HG03066 (cell line): ENCODE measurements at regions not wholly inside any gene's neighbourhood (a gene's known extent, or its start where the extent isn't known, plus 50 kb on each side); places are given as distances from the start of the nearest gene placed in this dataset.

Experiments
- ATAC-seq: cut with Tn5 transposase; IDR thresholded peaks from one replicate; pipeline ENCODE4 v1.9.1; 2021; ENCODE audit warnings: low read depth; ENCODE audit not compliant: unreplicated experiment

GRCh38 chr14:65277027-65277426 is 135.5 kb upstream of the FUT8 start:
- no peak for ATAC-seq

GRCh38 chr14:65277580-65278270 is 134.8 kb upstream of the FUT8 start:
- ATAC-seq, result no peak

GRCh38 chr14:65278589-65278988 is 133.9 kb upstream of the FUT8 start:
- ATAC-seq, result no peak

GRCh38 chr14:65279510-65279909 is 133.0 kb upstream of the FUT8 start:
- ATAC-seq, result no peak

GRCh38 chr14:65279958-65280357 is 132.6 kb upstream of the FUT8 start:
- ATAC-seq, result no peak

- ATAC-seq, result no peak
Measured at GRCh38 chr14:65280653-65281052, 131.9 kb upstream of the FUT8 start.

GRCh38 chr14:65281991-65282895 is 130.3 kb upstream of the FUT8 start:
- no peak for ATAC-seq

GRCh38 chr14:65282896-65283253 is 129.7 kb upstream of the FUT8 start:
- no peak for ATAC-seq

GRCh38 chr14:65286443-65286842 is 126.1 kb upstream of the FUT8 start:
- ATAC-seq, result no peak

GRCh38 chr14:65287264-65288131 is 125.0 kb upstream of the FUT8 start:
- ATAC-seq, result peak; percentile 74

GRCh38 chr14:65290830-65291229 is 121.7 kb upstream of the FUT8 start:
- ATAC-seq, result no peak

GRCh38 chr14:65291531-65291930 is 121.0 kb upstream of the FUT8 start:
- no peak for ATAC-seq

- ATAC-seq, result no peak
Measured at GRCh38 chr14:65294816-65295215, 117.7 kb upstream of the FUT8 start.

- no peak for ATAC-seq
Measured at GRCh38 chr14:65296402-65296801, 116.1 kb upstream of the FUT8 start.

- no peak for ATAC-seq
Measured at GRCh38 chr14:65296876-65297275, 115.7 kb upstream of the FUT8 start.

GRCh38 chr14:65297744-65298143 is 114.8 kb upstream of the FUT8 start:
- no peak for ATAC-seq

- no peak for ATAC-seq
Measured at GRCh38 chr14:65299826-65300225, 112.7 kb upstream of the FUT8 start.

GRCh38 chr14:65301862-65302539 is 110.5 kb upstream of the FUT8 start:
- ATAC-seq, result peak; percentile 51

GRCh38 chr14:65302571-65303189 is 109.8 kb upstream of the FUT8 start:
- peak; percentile 45 for ATAC-seq
